Ramos (cell line): ENCODE measurements at regions not wholly inside any gene's neighbourhood (a gene's known extent, or its start where the extent isn't known, plus 50 kb on each side); places are given as distances from the start of the nearest gene placed in this dataset.

Source experiments
- in situ Hi-C: fragments of 300-500 bp; cut with MboI; formaldehyde crosslinking; loops from one replicate; pipeline ENCODE4 v1.14.3; 2022; ENCODE audit warnings: low sequenced_read_pairs; ENCODE audit not compliant: unreplicated experiment

DNA sequence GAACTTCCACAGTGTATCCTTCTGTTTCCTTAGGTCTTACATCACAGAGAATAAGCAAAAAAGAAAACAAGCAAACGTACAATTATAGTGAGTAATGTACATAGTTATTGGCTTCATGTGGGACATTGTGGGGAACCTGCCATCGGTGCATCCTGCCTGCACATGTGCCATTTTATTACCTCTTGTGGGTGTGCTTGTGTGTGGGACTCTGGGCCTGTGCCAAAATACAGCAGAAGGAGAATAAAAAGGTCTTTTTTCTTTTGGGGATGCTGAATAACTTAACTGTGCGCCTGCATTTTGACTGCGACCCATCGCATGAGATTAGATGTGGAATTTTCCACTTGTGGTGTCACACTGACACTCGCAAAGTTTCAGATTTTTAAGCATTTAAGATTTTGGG lies 169.6 kb upstream of the DCBLD2 start:
- in situ Hi-C loops: no loop called here

DNA sequence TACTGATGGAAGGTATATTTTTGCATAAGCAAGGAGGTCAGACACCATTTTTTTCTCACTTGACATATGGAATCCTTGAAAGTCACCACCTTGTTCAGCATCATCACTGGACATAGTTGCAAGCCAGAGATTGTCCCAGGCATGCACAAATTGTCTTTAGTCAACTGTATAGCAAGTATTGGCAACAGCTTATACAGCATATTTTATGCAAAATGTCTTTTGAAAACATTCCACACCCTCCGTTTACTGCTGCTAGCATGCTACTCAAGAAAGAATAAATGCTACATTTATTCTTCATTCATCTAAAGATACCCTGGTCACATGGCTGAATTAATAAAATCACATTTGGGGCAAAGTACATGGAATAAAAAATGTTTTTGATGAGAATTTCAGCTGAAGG lies 168.5 kb upstream of the DCBLD2 start:
- in situ Hi-C loops: no loop called here

DNA sequence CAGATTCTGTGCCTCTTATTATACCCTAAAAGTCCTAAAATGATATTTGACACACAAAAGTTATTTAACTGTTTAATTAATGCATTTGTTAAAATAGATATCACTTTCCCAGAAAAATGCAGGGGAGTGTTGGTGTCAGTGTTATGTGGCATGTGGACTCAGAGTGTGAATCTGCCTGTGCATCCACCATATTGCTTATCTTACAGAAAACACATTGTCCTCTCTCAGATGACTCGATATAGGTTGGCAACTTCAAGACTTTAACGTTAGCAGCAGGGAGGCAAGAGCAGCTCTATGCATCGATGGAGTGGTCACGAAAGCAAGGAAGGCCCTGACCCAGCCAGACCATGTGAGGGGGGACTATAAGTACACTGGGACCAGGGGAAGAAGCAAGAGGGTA lies 165.4 kb upstream of the DCBLD2 start:
- in situ Hi-C loops: no loop called here

DNA sequence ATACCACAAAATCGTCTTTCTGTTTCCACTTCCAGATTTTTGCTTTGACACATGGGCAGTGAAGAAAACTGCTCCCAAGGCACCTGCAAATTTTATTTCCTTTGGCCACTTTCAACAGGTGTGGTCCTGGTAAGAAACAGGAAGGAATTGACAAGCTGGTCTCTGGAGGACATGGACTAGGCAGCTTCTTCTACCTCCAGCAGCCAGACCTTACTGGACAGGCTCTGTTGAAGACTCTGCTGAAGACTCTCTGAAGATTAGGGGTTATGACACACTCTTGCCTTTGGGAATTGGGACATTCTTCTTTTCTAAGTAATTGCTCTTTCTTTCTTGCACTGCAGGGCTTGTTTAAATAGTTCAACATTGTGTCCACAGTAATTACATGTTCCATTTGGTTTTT lies 147.7 kb upstream of the DCBLD2 start:
- in situ Hi-C loops: no loop called here

DNA sequence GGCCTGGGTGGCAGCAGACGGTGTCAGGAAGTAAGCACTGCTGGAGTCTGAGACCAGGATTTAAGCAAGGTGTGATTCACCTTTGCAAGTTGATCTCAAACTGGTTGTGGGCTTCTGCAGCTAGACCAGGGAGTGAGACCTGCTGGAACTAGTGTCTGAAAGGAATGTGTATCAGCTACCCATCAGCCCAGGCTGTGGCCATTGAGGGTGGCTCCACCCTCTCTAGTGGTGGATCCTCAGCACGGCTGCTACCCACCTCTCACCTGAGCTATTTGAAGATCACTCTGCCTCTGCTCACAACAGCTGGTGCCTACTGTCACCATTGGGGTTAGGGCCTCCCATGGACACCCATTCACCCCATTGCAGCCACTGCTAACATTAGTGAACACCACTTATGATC lies 140.3 kb upstream of the DCBLD2 start:
- in situ Hi-C loops: no loop called here

DNA sequence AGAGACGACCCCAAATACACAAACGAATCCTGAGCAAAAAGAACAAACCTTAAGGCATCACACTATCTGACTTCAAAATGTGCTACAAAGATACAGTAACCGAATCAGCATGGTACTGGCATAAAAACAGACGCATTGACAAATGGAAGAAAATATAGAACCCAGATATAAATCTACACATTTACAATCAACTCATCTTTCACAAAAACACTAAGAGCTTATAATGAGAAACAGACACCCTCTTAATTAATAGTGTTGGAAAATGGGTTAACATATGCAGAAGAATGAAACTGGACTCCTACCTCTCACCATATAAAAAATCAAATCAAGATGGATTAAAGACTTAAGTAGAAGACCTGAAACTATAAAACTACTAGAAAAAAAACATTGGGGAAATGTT lies 130.3 kb upstream of the DCBLD2 start:
- in situ Hi-C loops: no loop called here

DNA sequence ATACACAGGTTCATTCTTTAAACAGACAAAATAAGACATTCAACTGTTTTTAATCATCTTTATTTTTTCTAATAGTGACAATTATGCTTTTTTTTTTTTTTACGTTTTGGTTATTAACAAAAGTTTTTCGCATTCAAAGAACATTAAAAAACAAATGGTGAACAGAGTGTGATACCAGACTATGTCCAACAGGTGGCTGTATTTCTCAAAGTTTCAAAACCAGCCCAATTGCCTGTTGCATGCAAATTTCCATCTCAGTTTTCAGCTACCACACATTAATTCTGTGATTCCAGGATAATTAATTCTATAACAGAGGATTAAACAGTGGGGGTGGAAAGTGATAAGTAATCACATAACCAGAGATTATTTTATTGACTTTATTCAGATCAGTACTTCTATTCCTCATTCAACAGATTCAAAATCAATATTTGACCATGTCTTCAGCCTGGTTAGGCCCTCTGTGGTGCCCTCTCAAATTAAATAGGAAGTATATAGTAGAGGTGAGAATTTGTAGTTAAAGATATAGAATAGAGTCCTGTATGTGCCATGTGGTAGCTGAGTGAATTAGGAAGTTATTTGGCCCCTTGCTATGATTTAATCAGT lies 122.2 kb upstream of the DCBLD2 start:
- in situ Hi-C loops: loop anchor here (25.0 kb wide), 1 partner anchor 436 kb away; the partner anchor contains the start of gene CPOX

DNA sequence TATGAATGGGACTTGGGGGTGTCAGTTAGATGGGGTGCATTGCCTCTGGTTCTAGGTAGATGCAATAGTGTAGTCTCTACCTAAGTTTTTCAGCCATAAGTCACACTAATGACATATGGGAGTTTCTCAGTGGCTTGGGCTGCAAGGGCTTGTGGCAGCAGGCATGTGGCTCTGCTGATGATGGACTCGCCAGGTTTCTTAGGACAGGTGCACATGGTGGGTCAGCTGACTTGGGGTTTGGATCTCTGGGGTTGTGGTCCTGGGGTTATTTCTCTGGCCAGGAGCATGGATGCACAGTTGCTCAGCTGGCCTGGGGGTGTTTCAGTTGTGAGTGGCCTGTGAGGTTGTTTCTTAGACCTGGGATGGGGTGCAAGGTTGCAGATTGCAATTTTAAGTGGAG lies 120.0 kb upstream of the DCBLD2 start:
- in situ Hi-C loops: loop anchor here (25.0 kb wide), 1 partner anchor 434 kb away; the partner anchor contains the start of gene CPOX

DNA sequence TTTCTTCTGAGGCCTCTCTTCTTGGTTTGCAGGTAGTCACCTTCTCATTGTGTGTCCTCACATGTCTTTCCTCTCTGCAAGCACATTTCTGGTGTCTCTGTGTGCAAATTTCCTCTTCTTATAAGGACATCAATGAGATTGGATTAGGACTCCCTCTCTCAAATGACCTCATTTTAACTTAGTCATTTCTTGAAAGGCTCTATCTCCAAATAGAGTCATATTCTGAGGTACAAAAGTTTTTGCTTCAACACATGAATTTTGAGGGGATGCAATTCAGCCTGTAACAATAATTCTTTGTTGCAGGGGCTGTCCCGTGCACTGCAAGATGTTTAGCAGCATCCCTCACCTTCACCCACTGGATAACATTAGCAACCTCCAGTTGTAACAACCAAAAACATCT lies 115.0 kb upstream of the DCBLD2 start:
- in situ Hi-C loops: loop anchor here (25.0 kb wide), 1 partner anchor 429 kb away; the partner anchor contains the start of gene CPOX

DNA sequence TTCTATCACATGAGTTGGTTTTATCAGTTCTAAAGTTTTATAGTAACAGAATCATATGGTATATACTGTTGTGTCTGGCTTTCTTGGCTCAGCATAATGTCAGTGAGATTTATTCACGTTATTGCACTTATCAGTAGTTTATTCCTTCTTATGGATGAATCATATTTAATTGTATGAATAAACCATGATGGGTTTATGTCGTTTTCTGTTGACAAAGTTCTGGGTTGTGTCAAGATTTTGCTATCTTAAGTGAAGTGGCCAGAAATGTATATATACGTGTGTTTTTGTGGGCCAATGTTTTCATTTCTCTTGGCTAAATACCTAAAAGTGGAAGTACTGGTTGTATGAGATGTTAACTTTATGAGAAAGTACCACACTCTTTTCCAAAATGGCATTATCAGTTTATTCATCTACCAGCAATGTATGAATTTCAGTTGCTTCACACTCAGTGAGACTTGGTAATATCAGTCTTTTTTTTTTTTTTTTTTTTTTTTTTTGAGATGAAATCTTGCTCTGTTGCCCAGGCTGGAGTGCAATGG lies 112.4 kb upstream of the DCBLD2 start:
- in situ Hi-C loops: loop anchor here (25.0 kb wide), 1 partner anchor 427 kb away; the partner anchor contains the start of gene CPOX

DNA sequence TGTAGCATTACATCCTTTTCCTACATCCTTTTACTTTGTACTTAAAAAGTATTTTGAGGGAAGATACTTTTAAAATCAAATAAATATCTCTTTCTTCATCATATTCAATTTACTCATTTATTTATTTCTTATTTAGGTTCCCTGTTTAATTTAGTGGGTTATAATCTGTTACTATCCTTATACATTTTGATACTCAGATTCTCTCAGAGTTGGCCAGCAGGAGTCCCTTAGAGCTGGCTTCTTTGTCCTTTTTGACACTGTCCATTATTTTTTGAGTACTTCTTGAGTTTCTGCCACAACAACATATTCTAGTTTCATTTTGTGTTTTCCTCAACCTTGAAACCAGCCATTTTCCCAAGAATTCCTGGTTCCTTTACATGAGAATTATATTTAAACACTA lies 111.6 kb upstream of the DCBLD2 start:
- in situ Hi-C loops: loop anchor here (25.0 kb wide), 1 partner anchor 426 kb away; the partner anchor contains the start of gene CPOX

DNA sequence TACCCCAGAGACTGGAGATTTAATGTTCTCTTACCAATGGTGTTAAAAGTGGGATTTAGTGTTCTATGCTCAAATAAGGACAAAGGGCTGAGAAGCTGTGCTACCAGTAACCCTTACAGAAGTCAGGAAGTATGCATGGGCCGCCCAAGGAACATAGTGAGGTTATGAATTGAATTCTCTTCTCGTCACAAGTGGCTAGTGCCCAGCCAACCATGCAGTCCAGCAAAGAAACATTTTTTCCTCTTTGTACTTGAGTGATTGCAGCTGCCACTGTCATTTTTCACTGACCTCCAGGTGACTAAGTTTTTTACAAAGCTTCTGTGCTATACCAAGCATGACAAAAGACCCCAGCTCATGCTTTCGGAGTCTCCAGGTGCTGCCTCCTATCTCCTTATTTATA lies 110.6 kb upstream of the DCBLD2 start:
- in situ Hi-C loops: loop anchor here (25.0 kb wide), 1 partner anchor 425 kb away; the partner anchor contains the start of gene CPOX

DNA sequence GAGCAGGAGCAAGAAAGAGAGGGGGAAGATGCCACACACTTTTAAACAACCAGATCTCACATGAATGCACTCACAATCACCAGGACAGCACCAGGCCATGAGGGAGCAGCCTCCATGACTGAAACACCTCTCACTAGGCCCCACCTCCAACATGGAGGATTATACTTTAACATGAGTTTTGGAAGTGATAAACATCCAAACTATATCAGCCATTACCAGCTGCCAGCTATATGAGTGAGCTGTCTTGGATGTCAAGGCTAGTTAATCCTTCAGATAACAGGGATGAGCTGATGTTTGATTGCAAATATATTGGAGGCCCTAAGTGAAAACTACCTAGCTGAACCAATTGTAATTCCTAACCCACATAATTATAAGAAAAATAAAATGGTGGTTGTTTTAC lies 108.4 kb upstream of the DCBLD2 start:
- in situ Hi-C loops: loop anchor here (25.0 kb wide), 1 partner anchor 423 kb away; the partner anchor contains the start of gene CPOX

DNA sequence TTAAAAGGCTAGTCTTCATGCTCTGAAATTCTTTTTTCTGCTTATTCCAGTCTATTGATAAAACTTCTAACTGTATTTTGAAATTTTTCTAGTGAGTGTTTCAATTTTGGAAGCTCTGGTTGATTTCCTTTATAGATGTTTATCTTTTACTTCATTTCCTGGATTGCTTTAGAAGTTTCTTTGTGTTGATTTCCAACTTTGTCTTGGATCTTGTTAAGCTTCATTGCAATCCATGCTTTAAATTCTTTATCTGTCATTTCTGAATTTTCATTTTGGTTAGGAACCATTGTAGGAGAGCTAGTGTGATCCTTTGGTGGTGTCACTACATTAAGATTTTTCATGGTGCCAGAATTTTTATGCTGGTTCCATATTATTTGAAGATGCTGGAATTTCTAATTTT lies 105.2 kb upstream of the DCBLD2 start:
- in situ Hi-C loops: loop anchor here (25.0 kb wide), 1 partner anchor 419 kb away; the partner anchor contains the start of gene CPOX

DNA sequence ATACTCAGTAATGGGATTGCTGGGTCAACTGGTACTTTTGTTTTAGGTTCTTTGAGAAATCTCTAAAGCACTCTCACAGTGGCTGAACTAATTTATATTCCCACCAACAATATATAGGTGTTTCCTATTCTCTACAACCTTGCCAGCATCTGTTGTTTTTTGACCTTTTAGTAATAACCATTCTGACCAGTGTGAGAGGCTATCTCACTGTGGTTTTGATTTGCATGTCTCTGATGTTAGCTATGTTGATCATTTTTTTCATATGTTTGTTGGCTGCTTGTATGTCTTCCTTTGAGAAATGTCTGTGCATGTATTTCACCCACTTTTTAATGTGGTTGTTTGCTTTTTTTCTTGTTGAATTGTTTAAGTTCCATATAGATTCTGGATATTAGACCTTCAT lies 98.2 kb upstream of the DCBLD2 start:
- in situ Hi-C loops: loop anchor here (10.0 to 25.0 kb wide), 2 partner anchors 175 to 412 kb away; partner anchors contain the start of gene CPOX

DNA sequence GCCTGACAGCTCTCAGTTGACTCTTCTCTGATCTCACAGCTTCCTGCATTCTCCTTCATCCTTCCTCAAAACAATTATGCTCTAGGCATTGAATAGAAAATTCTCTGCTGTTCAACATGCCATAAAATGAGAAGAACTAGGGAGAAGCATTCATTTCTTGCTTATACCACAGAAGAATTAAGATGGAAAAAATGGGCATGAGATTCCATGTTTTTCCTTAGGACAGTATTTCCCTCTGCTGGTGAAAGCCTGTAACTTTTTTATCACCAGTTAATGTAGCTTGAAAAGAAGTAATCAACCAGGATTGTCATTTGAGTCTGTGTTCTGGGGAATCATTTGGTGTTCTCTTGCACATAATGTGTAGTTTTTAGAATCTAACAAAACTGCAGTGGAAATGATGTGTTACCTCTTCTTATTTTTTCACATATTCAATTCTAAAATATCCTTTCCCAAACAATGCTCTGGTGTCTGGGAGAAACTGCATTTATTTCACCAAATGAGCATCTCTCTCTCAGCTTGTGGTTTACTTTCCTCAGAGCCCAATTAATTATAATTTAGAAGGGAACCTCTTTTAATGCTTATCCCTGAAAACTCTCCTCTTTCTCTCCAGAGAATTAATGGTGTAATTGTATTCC lies 92.8 kb upstream of the DCBLD2 start:
- in situ Hi-C loops: loop anchor here (10.0 kb wide), 1 partner anchor 181 kb away; no protein-coding TSS in a partner anchor

DNA sequence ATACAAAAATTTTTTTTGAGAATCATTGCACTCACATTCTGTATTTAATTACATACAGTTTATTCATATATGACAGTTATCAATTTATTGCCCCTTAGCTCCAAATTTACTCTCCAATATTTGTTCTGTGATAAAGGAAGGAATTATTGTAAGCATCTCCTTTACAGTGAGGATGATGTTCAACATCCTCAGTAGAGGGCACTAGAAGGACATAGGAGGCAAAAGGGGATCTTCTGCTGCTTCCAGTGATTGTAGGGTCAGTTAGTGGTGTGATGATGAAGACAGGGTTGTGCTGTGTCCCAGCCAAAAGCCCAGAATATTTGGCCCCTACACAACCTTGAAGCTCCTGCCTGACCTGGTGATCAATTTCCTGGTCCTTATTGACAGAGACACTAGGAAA lies 89.9 kb upstream of the DCBLD2 start:
- in situ Hi-C loops: loop anchor here (10.0 kb wide), 1 partner anchor 183 kb away; no protein-coding TSS in a partner anchor

DNA sequence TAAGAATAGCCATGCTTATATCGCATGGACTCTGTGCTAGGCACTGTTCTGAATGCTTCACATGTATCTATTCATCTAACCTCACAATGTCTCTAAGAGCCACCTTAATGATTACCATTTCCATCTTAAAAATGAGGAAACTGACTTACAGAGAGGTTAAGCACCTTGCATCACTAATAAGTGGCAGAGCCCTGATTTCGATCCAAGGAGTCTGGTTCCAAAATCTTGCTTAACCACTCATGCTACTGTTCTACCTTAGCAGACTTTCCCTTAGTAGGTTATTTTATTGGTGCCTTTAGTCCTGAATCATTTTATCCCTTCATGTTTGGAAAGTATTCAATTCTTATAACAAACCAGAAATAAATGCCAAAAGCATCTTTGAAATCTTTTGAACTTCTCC lies 89.2 kb upstream of the DCBLD2 start:
- in situ Hi-C loops: loop anchor here (10.0 kb wide), 1 partner anchor 184 kb away; no protein-coding TSS in a partner anchor

DNA sequence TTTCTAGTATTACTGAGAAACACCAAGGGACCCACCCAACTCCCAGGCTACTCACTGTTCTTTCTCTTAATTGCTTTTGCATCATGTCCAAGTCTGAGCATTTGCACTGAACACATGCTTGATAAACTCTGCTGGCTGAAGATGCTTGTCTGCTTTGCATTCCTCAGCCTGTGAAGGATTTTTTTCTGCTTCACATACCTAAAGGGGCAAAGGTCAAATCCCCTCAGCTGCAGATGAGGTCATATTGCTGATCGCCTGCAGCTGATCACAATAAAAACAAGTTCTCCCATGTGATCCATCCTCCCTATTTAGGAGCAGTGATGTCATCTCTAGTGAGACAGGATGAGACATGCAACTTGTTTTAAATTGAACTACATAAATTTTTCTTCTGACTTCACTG lies 84.6 kb upstream of the DCBLD2 start:
- in situ Hi-C loops: no loop called here

DNA sequence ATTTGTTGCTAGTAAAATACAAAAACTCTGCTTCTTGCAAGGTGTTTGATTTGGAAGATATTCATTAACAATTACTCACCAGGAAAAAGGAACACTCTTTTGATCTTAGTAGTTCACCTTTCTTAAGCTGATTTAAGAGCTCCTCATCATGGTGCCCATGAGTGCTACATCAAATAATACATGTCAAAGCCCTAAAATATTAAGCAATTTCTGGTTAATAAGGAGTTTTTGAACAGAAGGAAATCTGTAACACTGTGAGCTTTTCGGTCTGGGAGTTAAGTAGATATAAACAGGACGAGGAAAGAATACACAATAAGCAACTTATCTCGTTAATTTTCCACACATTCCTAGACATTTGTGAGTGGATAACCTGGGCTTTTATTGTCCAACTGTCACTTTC lies 83.9 kb upstream of the DCBLD2 start:
- in situ Hi-C loops: no loop called here

DNA sequence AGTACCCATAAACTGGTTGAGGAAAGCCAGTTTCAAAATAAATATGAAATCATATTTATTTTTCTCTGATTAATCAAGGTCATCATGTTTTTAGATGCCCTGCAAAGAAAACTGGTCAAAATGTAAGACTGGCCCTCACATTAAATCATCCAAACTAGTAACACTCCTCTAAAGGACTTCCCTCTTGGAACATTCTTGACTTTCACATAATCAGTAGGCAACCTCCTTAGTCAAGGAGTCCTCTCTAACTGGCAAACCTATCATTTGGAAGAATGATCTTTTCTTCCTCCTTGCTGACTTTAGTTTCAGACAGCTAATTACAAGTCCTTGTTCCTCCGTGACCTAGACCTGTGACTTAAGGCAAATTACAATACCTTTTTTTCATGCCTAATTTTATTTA lies 82.5 kb upstream of the DCBLD2 start:
- in situ Hi-C loops: no loop called here
